Cerebellar cortex (tissue), 1 donor: ENCODE measurements at regions not wholly inside any gene's neighbourhood (a gene's known extent, or its start where the extent isn't known, plus 50 kb on each side); places are given as distances from the start of the nearest gene placed in this dataset.

Experiments
- DNase-seq: peaks from one replicate; pipeline ENCODE4 v3.0.0-alpha.2; 2015; ENCODE audit warnings: low spot score

GRCh38 chr20:54362283-54362682 lies 113.1 kb upstream of the DOK5 start:
- DNase-seq, result no peak

- DNase-seq, result no peak
Observed at GRCh38 chr20:54364365-54364764, 111.0 kb upstream of the DOK5 start.

- DNase-seq, result no peak
Observed at GRCh38 chr20:54364919-54365318, 110.5 kb upstream of the DOK5 start.

- DNase-seq, result no peak
Observed at GRCh38 chr20:54366669-54367344, 108.6 kb upstream of the DOK5 start.

- DNase-seq, result no peak
Observed at GRCh38 chr20:54368570-54368969, 106.8 kb upstream of the DOK5 start.

GRCh38 chr20:54372313-54372712 lies 103.1 kb upstream of the DOK5 start:
- no peak for DNase-seq

GRCh38 chr20:54377992-54378773 lies 97.2 kb upstream of the DOK5 start:
- DNase-seq, result no peak

- DNase-seq, result no peak
Observed at GRCh38 chr20:54379893-54380584, 95.4 kb upstream of the DOK5 start.

- no peak for DNase-seq
Observed at GRCh38 chr20:54382419-54382818, 93.0 kb upstream of the DOK5 start.

GRCh38 chr20:54385746-54386145 lies 89.6 kb upstream of the DOK5 start:
- no peak for DNase-seq

- no peak for DNase-seq
Observed at GRCh38 chr20:54389596-54390280, 85.7 kb upstream of the DOK5 start.

- no peak for DNase-seq
Observed at GRCh38 chr20:54397292-54398140, 77.9 kb upstream of the DOK5 start.

GRCh38 chr20:54398814-54399213 lies 76.6 kb upstream of the DOK5 start:
- no peak for DNase-seq

- no peak for DNase-seq
Observed at GRCh38 chr20:54405540-54405939, 69.9 kb upstream of the DOK5 start.

- no peak for DNase-seq
Observed at GRCh38 chr20:54407459-54407858, 67.9 kb upstream of the DOK5 start.

- no peak for DNase-seq
Observed at GRCh38 chr20:54415967-54416366, 59.4 kb upstream of the DOK5 start.

- no peak for DNase-seq
Observed at GRCh38 chr20:54416770-54417169, 58.6 kb upstream of the DOK5 start.

- DNase-seq, result no peak
Observed at GRCh38 chr20:54419531-54419930, 55.9 kb upstream of the DOK5 start.
